ENCODE measurements at regions not wholly inside any gene's neighbourhood (a gene's known extent, or its start where the extent isn't known, plus 50 kb on each side); places are given as distances from the start of the nearest gene placed in this dataset.

GRCh38 chr10:78516756-78517155, 483.1 kb downstream of the RPS24 start:
- DNase-seq (ENCODE audit: low spot score), result no peak

GRCh38 chr10:78518224-78518623, 484.6 kb downstream of the RPS24 start:
- DNase-seq (ENCODE audit: low spot score), result no peak

- DNase-seq (ENCODE audit: low spot score), result peak; percentile 34
Measured at GRCh38 chr10:78520737-78521430, 487.2 kb downstream of the RPS24 start.

DNA sequence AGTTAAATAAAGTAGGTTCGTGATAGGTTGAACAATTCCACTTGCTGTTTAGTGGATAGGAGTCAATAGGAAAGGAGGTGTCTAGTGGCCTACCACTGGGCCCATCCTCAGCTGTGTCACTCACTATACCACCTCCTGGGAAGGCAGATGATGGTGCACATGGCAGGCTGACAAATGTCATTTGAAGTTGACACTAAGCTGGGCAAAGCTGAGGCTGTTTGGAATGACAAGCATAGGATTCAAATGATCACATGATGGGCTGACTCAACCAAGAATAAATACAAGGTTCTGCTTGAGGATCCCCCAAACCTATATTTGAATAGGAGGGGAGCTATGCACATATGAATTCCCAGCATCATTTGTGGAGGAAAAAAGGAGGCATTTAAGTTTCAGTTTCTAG, 489.8 kb downstream of the RPS24 start:
- DNase-seq (ENCODE audit: low spot score), result no peak

- no peak for DNase-seq (ENCODE audit: low spot score)
Measured at GRCh38 chr10:78524342-78524741, 490.7 kb downstream of the RPS24 start.

- no peak for DNase-seq (ENCODE audit: low spot score)
Measured at GRCh38 chr10:78524941-78525340, 491.3 kb downstream of the RPS24 start.

GRCh38 chr10:78526347-78526746, 492.7 kb downstream of the RPS24 start:
- DNase-seq (ENCODE audit: low spot score), result no peak

DNA sequence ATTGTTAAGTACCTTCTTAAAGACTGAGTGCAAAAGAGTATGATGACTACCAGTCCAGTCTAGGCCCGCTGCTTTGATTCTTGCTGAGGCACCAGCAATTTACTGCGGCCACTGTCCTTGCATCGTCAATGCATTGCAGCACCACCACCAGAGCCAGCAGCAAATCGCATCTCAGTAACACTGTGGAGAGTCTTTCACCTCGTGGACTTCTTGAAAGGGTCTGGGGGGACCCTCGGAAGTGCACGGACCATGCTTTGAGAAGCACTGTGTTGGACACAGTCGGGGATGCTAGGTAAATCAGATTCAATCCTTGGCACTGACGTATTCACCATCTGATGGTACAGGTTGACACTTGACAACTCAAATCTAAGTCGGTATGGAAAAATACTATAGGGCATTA, 493.6 kb downstream of the RPS24 start:
- DNase-seq (ENCODE audit: low spot score), result no peak

- DNase-seq (ENCODE audit: low spot score), result no peak
Measured at GRCh38 chr10:78528749-78529204, 495.1 kb downstream of the RPS24 start.

GRCh38 chr10:78529262-78529661, 495.6 kb downstream of the RPS24 start:
- no peak for DNase-seq (ENCODE audit: low spot score)

DNA sequence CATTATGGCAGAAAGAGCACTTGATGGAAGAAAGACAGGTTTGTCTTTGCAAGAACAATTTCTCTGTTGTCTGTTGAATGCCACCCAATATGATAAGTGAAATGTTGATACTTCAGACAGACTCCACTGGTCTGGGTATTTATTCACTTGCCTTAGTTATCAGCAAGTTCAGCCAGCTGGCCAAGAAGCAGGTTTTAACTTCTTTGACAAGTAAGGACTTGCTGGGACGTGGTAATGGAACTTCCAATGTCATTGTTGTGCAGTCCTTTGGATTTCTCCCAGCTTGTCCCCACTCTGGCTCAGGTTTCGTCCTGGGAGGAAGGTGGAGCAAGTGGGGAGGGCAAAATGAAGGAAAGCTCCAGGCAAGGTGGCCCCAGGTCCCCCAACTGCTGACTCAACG, 497.4 kb downstream of the RPS24 start:
- DNase-seq (ENCODE audit: low spot score), result no peak

DNA sequence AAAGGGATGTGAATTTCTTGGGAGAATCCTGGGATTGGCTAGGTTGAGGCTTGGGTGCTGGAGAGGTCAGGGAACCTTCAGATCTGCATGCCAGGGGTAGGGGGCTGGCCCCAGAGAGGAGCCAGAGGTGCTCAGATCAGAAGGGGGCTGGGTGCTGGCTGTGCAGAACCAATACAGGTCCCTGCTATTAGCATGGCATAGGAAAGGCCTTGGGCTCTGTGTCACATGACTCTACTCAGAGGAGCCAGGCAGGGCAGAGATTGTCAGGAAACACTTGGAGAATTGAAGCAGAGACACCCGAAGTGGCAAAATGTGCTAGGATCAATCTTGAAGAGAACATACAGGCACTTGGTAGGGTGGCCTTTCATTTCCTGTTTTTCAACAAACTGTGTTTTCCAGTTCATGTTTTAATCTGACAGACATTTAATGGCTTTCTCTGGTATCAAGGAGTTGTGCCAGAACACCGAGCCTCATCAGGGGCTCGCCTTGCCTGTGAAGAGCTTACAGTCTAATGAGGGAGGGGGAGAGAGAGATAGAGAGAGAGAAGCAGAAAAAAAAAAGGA, 498.9 kb downstream of the RPS24 start:
- no peak for DNase-seq (ENCODE audit: low spot score)

GRCh38 chr10:78533098-78533497, 499.4 kb downstream of the RPS24 start:
- no peak for DNase-seq (ENCODE audit: low spot score)

GRCh38 chr10:78533776-78534175, 500.1 kb downstream of the RPS24 start:
- DNase-seq (ENCODE audit: low spot score), result no peak

- no peak for DNase-seq (ENCODE audit: low spot score)
Measured at GRCh38 chr10:78535716-78536218, 502.1 kb downstream of the RPS24 start.

DNA sequence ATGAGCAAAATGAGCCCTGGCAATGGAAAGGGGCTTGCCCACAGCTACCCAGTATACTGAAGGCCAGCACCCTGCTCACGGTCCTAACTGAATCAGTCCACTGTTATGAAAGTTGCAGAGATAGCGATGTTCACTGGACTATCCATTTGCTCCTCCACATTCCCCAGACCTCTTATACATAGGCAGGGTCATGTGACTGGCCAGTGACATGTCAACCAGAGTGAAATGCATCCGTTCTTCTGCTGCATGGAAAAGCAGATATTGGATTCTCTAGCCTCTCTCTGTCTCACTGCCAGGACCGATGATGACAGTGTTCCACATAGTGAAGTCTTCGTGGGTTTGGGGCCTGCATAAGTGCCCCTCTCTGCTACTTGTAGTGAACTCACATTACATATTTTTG, 503.4 kb downstream of the RPS24 start:
- no peak for DNase-seq (ENCODE audit: low spot score)

- no peak for DNase-seq (ENCODE audit: low spot score)
Measured at GRCh38 chr10:78539247-78539766, 505.6 kb downstream of the RPS24 start.

DNA sequence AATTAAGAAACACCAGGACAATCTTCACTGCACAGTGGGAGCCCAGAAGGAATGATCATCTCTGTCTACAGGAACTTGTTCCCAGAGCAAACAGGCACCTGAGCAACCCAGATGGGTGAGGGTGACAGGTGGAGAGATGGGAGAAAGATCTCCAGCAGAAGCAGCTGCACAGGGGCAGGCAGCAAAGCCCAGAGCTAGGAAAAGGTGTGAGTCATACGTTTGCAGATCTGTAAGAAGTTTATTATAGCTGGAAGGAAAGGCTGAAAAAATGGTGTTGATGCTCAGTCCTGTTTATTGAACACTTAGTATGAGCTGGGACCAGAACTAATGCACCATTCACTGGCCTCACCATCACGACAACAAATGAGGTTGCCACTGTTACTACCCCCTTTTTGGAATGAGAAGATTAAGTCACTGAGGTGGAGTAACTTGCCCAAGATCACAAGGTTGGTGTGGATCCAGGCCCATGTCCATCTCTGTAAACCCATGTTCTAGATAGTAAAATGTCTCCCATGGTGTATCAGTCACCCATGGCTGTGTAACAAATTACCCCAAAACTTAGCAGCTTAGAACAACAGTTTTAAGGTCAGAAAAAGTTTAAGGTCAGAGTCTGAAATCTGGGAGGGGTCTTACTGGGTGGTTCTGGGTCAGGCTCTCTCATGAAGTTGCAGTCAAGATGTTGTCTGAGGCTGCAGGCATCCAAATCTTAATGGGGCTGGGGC, 506.9 kb downstream of the RPS24 start:
- no peak for DNase-seq (ENCODE audit: low spot score)

- DNase-seq (ENCODE audit: low spot score), result peak; percentile 9
Measured at GRCh38 chr10:78541481-78542140, 507.9 kb downstream of the RPS24 start.

DNA sequence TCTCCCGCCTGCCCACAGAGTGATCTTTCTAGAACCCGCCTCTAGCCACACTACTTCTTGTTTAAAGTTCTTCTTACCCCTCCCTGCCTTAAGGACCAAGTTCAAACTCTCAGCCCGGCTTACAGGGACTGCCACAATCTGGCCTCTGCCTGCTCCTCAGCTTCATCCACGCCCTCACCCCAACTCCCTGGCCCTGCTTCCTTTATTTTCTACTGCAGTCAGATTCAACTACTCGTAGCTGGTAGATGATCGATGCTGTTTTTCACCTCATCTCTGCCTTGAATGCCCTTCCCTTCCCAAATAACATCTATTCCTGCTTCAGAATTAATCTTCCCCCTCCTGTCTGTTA, 508.5 kb downstream of the RPS24 start:
- DNase-seq (ENCODE audit: low spot score), result no peak

DNA sequence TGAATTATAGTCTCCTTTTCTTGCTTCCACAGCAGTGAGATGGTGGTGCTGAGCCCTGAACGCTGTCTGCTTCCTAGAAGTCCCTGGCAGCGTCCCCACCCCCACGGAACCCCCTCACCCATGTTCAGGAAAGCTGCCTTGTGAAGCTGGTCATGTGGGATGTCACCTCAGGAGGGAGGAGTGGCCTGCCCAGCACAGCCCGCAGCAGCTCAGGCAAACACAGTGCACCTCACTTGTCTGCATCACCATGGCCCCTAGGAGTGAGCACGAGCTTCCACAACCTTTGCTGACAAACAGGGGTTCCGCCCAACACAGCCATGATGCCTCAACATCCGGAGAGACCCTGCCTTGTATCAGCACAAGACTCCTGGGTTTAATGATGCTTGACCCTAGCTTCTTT, 508.9 kb downstream of the RPS24 start:
- DNase-seq (ENCODE audit: low spot score), result no peak

- DNase-seq (ENCODE audit: low spot score), result no peak
Measured at GRCh38 chr10:78543031-78543748, 509.5 kb downstream of the RPS24 start.
